ENCODE measurements at regions not wholly inside any gene's neighbourhood (a gene's known extent, or its start where the extent isn't known, plus 50 kb on each side); places are given as distances from the start of the nearest gene placed in this dataset.

DNA sequence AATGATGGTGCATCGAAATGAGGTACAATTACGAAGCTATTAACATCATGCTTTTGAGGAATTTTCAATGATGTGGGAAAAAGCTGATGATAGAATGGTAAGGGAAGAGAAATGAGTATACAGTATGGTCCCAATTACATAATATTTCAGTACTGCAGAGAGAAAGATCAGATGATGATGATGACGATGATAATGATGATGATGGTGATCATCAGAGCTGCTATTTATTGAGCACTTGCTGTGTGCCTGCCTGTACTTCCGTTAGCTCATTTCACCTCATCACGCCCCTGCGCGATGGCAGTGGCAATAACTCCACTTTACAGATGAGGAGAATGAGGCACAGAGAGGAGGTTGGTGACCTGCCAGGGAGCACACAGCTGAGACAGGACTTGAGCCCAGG lies 620.8 kb downstream of the MATN1 start (continued):
- TF ChIP-seq REST (IDR thresholded peaks at IDR 0.05) = no peak

- no peaks in the 10 kb centered on the region for H3K36me3 ChIP-seq (ENCODE audit: control insufficient read depth in 4 of 4, insufficient read depth in 3 of 4, low read depth in 1 of 4, low read length in 3 of 4)
- TF ChIP-seq, protein P1, sequence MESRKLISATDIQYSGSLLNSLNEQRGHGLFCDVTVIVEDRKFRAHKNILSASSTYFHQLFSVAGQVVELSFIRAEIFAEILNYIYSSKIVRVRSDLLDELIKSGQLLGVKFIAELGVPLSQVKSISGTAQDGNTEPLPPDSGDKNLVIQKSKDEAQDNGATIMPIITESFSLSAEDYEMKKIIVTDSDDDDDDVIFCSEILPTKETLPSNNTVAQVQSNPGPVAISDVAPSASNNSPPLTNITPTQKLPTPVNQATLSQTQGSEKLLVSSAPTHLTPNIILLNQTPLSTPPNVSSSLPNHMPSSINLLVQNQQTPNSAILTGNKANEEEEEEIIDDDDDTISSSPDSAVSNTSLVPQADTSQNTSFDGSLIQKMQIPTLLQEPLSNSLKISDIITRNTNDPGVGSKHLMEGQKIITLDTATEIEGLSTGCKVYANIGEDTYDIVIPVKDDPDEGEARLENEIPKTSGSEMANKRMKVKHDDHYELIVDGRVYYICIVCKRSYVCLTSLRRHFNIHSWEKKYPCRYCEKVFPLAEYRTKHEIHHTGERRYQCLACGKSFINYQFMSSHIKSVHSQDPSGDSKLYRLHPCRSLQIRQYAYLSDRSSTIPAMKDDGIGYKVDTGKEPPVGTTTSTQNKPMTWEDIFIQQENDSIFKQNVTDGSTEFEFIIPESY (IDR thresholded peaks at IDR 0.05) = no peak
- TF ChIP-seq, protein P2, sequence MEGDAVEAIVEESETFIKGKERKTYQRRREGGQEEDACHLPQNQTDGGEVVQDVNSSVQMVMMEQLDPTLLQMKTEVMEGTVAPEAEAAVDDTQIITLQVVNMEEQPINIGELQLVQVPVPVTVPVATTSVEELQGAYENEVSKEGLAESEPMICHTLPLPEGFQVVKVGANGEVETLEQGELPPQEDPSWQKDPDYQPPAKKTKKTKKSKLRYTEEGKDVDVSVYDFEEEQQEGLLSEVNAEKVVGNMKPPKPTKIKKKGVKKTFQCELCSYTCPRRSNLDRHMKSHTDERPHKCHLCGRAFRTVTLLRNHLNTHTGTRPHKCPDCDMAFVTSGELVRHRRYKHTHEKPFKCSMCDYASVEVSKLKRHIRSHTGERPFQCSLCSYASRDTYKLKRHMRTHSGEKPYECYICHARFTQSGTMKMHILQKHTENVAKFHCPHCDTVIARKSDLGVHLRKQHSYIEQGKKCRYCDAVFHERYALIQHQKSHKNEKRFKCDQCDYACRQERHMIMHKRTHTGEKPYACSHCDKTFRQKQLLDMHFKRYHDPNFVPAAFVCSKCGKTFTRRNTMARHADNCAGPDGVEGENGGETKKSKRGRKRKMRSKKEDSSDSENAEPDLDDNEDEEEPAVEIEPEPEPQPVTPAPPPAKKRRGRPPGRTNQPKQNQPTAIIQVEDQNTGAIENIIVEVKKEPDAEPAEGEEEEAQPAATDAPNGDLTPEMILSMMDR (IDR thresholded peaks at IDR 0.05; ENCODE audit: low read depth, low read length, missing input control) = no peak
- TF ChIP-seq GABPA (IDR thresholded peaks at IDR 0.05 in 1 of 2, conservative IDR thresholded peaks at IDR 0.05 in 1 of 2) (no peak), RAD21 (IDR thresholded peaks at IDR 0.05) (no peak), NR2F2 (IDR thresholded peaks at IDR 0.05) (no peak), EGR1 (IDR thresholded peaks at IDR 0.05; ENCODE audit: low read depth in 2 of 2) (no peak), YY1 (IDR thresholded peaks at IDR 0.05) (no peak), TAF1 (conservative IDR thresholded peaks at IDR 0.05) (no peak), REST (IDR thresholded peaks at IDR 0.05) (no peak), FOXA1 (IDR thresholded peaks at IDR 0.05) (no peak), FOXA2 (IDR thresholded peaks at IDR 0.05) (no peak), HNF4G (IDR thresholded peaks at IDR 0.05) (no peak), MAX (IDR thresholded peaks at IDR 0.05) (no peak), HNF4A (conservative IDR thresholded peaks at IDR 0.05) (no peak), SP1 (IDR thresholded peaks at IDR 0.05) (no peak), RXRA (IDR thresholded peaks at IDR 0.05) (no peak), JUND (IDR thresholded peaks at IDR 0.05) (no peak)
- TF ChIP-seq, protein P3, sequence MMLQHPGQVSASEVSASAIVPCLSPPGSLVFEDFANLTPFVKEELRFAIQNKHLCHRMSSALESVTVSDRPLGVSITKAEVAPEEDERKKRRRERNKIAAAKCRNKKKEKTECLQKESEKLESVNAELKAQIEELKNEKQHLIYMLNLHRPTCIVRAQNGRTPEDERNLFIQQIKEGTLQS (IDR thresholded peaks at IDR 0.05) = no peak
- no peak overlapping the region for H3K9ac ChIP-seq (ENCODE audit: low read depth in 1 of 2, low read length in 2 of 2)
- no peaks in the 10 kb centered on the region for H3K4me1 ChIP-seq (ENCODE audit: control insufficient read depth in 4 of 4, insufficient read depth in 4 of 4, low read length in 3 of 4)
- H3K27me3 ChIP-seq (ENCODE audit: control insufficient read depth in 4 of 4, insufficient read depth in 4 of 4, low read length in 3 of 4) = no peaks in the 10 kb centered on the region
- H3K9me3 ChIP-seq (ENCODE audit: control insufficient read depth in 4 of 4, low read length in 3 of 4) = no peaks in the 10 kb centered on the region
- no peak for DNase-seq (ENCODE audit: low spot score)
- no peak overlapping the region for H3K27ac ChIP-seq (ENCODE audit: low read depth in 1 of 2, low read length in 2 of 2)
- WGBS = 46% methylated on average over 9 of the region's 9 CpGs
- H3K4me3 ChIP-seq (ENCODE audit: low read depth in 1 of 3, low read length in 3 of 3) = no peak overlapping the region
These were observed 621.7 kb downstream of the MATN1 start for GRCh38 chr1:30101487-30102227.
